Endothelial cell of umbilical vein (primary cell): ENCODE measurements at regions not wholly inside any gene's neighbourhood (a gene's known extent, or its start where the extent isn't known, plus 50 kb on each side); places are given as distances from the start of the nearest gene placed in this dataset.

Experiments
- BruUV-seq: library from RNA; stranded (reverse); fragments of 400-500 nt; replicated peaks from 2 replicates; lab custom pipeline; 2021; lab: Mats Ljungman, UMichigan
- CTCF ChIA-PET: fragments of 300-600, 350-600 bp; sonication (Branson Sonifier 250); formaldehyde crosslinking; loops from one replicate; lab custom pipeline; 2021; ENCODE audit warnings: antibody characterized with exemption, inconsistent platforms; lab: Charles Lee
- POLR2A ChIA-PET: fragments of 300-600, 350-600 bp; sonication (Branson Sonifier 250); formaldehyde crosslinking; loops from one replicate; lab custom pipeline; 2021; ENCODE audit warnings: antibody characterized with exemption, inconsistent platforms; lab: Charles Lee
- DNase-seq: peaks from one replicate; pipeline ENCODE4 v3.0.0-alpha.2; 2011; ENCODE audit warnings: low read depth, low spot score
- FAIRE-seq: peaks from 2 replicates; lab custom pipeline; 2011; peaks lifted over from hg19 to GRCh38; lab: Jason Lieb, UNC
- H2AFZ ChIP-seq: 2 replicates; pipeline ENCODE4 v1.6.0; 2012; ENCODE audit warnings: low read depth, low read length, control low read depth, inconsistent platforms
- H3K27ac ChIP-seq: 2 replicates; pipeline ENCODE4 v1.5.1; 2011; ENCODE audit warnings: low read depth, mild to moderate bottlenecking, control low read depth, low read length, moderate library complexity; ENCODE audit not compliant: insufficient read depth
- H3K27me3 ChIP-seq, 2 experiments: 2 replicates each; pipeline versions ENCODE4 v1.6.0 to v1.6.1; 2011; ENCODE audit warnings: low read length in 2 of 2, mixed read lengths in 1 of 2; ENCODE audit not compliant: control insufficient read depth in 2 of 2, insufficient read depth in 2 of 2
- H3K36me3 ChIP-seq, 2 experiments: 2 replicates in 1 of 2; 3 replicates in 1 of 2; pipeline ENCODE4 v1.5.1; 2011; ENCODE audit warnings: low read length in 2 of 2, mild to moderate bottlenecking in 1 of 2, moderate library complexity in 1 of 2; ENCODE audit not compliant: control insufficient read depth in 2 of 2, insufficient read depth in 2 of 2; ENCODE audit errors: extremely low read depth in 1 of 2
- H3K4me1 ChIP-seq: 3 replicates; pipeline ENCODE4 v1.5.1; 2011; ENCODE audit warnings: mild to moderate bottlenecking, low read length; ENCODE audit not compliant: control insufficient read depth, insufficient read depth; ENCODE audit errors: extremely low read depth
- H3K4me2 ChIP-seq: 2 replicates; pipeline ENCODE4 v1.6.1; 2011; ENCODE audit warnings: low read length, control low read depth, mixed read lengths; ENCODE audit not compliant: insufficient read depth
- H3K4me3 ChIP-seq, 3 experiments: fragments of 200-600 bp in 1 of 3; sonication (generic), shearing (Covaris generic) in 1 of 3; replicated peaks in 1 of 3; 2 replicates each; pipeline ENCODE4 v1.5.1; 2011 to 2016; ENCODE audit warnings: control low read depth in 3 of 3, low read length in 3 of 3, mild to moderate bottlenecking in 2 of 3, inconsistent platforms in 1 of 3, low read depth in 1 of 3, moderate library complexity in 1 of 3; ENCODE audit not compliant: insufficient read depth in 1 of 3
- H3K79me2 ChIP-seq: 2 replicates; pipeline ENCODE4 v1.6.0; 2012; ENCODE audit warnings: low read length, inconsistent platforms; ENCODE audit not compliant: control insufficient read depth, insufficient read depth
- H3K9ac ChIP-seq: replicated peaks from 2 replicates; pipeline ENCODE3; 2011; ENCODE audit warnings: low read length, control low read depth; ENCODE audit not compliant: insufficient read depth; ENCODE audit errors: extremely low read depth
- H3K9me1 ChIP-seq: replicated peaks from 3 replicates; pipeline ENCODE4 v1.6.0; 2011; ENCODE audit warnings: mild to moderate bottlenecking, low read length; ENCODE audit not compliant: control insufficient read depth, insufficient read depth; ENCODE audit errors: extremely low read depth
- H3K9me3 ChIP-seq: replicated peaks from 2 replicates; pipeline ENCODE4 v1.5.1; 2012; ENCODE audit warnings: low read length, inconsistent platforms; ENCODE audit not compliant: control insufficient read depth, insufficient read depth
- H4K20me1 ChIP-seq: replicated peaks from 2 replicates; pipeline ENCODE3; 2011; ENCODE audit warnings: mild to moderate bottlenecking, low read length; ENCODE audit not compliant: control insufficient read depth, insufficient read depth; ENCODE audit errors: extremely low read depth
- EZH2 ChIP-seq: IDR thresholded peaks from 2 replicates; pipeline ENCODE4 v1.6.1; 2012; ENCODE audit warnings: borderline replicate concordance, low read depth, mild to moderate bottlenecking, moderate library complexity, low read length, inconsistent platforms; ENCODE audit not compliant: severe bottlenecking
- FOS ChIP-seq: IDR thresholded peaks from 2 replicates; pipeline ENCODE4 v1.6.1; 2011; ENCODE audit warnings: mild to moderate bottlenecking, low read length, moderate library complexity, borderline replicate concordance; ENCODE audit not compliant: insufficient read depth
- GATA2 ChIP-seq: IDR thresholded peaks from 2 replicates; pipeline ENCODE4 v1.7.0; 2011; ENCODE audit warnings: low read depth, mild to moderate bottlenecking, moderate library complexity, mixed read lengths, low read length; ENCODE audit not compliant: insufficient read length, insufficient read depth
- JUN ChIP-seq: IDR thresholded peaks from 2 replicates; pipeline ENCODE4 v1.6.1; 2011; ENCODE audit warnings: borderline replicate concordance, low read depth; ENCODE audit not compliant: insufficient read length, insufficient read depth
- MAX ChIP-seq: IDR thresholded peaks from 2 replicates; pipeline ENCODE4 v1.6.1; 2011; ENCODE audit not compliant: insufficient read depth, insufficient read length
- MYC ChIP-seq: IDR thresholded peaks from one replicate; pipeline ENCODE4 v1.6.1; 2011; ENCODE audit warnings: mild to moderate bottlenecking, low read depth, low read length
- POLR2A ChIP-seq: IDR thresholded peaks from 2 replicates; pipeline ENCODE4 v1.6.1; 2012; ENCODE audit warnings: low read depth, mild to moderate bottlenecking, control low read depth, low read length
- POLR2AphosphoS5 ChIP-seq: IDR thresholded peaks from 2 replicates; pipeline ENCODE4 v1.6.1; 2012; ENCODE audit warnings: low read depth, mild to moderate bottlenecking, control low read depth, low read length, moderate library complexity; ENCODE audit not compliant: insufficient read depth
- dilution Hi-C: fragments of 300-500 bp; cut with MboI; formaldehyde crosslinking; loops from one replicate; pipeline ENCODE4 v1.15.0; 2019; ENCODE audit warnings: low sequenced_read_pairs; ENCODE audit not compliant: extremely low pct_ligation_motif_present
- intact Hi-C: fragments of 100-400 bp; cut with micrococcal nuclease; formaldehyde crosslinking; loops from one replicate; pipeline ENCODE4 v1.10.0; 2022

- dilution Hi-C loops, result no loop called here
- CTCF ChIA-PET, result no interaction called here
- Histone ChIP-seq H2AFZ (no peak overlapping the region), H3K79me2 (no peaks in the 10 kb centered on the region), H3K4me2 (no peak overlapping the region), H3K4me3 (no peak overlapping the region), H3K9me1 (no peaks in the 10 kb centered on the region), H3K4me1 (no peaks in the 10 kb centered on the region), H4K20me1 (no peaks in the 10 kb centered on the region), H3K27ac (no peak overlapping the region), H3K36me3 (no peaks in the 10 kb centered on the region), H3K9me3 (no peaks in the 10 kb centered on the region), H3K9ac (no peak overlapping the region), H3K27me3 (no peaks in the 10 kb centered on the region)
- no peak for TF ChIP-seq POLR2AphosphoS5
- TF ChIP-seq FOS, result no peak
- no peak for DNase-seq
- intact Hi-C loops, result no loop called here
- BruUV-seq, result no TSS peak
- no peak for FAIRE-seq
- POLR2A ChIA-PET, result no interaction called here
These were observed 313.2 kb downstream of the HIVEP2 start for GRCh38 chr6:142631517-142632385.

- Histone ChIP-seq H3K36me3 (no peaks in the 10 kb centered on the region), H3K9me3 (no peaks in the 10 kb centered on the region), H3K4me1 (no peaks in the 10 kb centered on the region), H3K4me2 (no peak overlapping the region), H4K20me1 (no peaks in the 10 kb centered on the region), H3K27ac (no peak overlapping the region), H2AFZ (no peak overlapping the region), H3K4me3 (no peak overlapping the region), H3K27me3 (no peaks in the 10 kb centered on the region), H3K9me1 (no peaks in the 10 kb centered on the region), H3K79me2 (no peaks in the 10 kb centered on the region), H3K9ac (no peak overlapping the region)
- BruUV-seq, result no TSS peak
- TF ChIP-seq MAX, result no peak
- TF ChIP-seq JUN, result no peak
- TF ChIP-seq POLR2A, result no peak
- TF ChIP-seq GATA2, result no peak
- no peak for TF ChIP-seq EZH2
- TF ChIP-seq MYC, result no peak
- dilution Hi-C loops, result no loop called here
- POLR2A ChIA-PET, result no interaction called here
- CTCF ChIA-PET, result interaction anchor here (1.1 kb wide), 1 partner anchor 17 kb away, joined by 3 read pairs; no protein-coding TSS in a partner anchor
- intact Hi-C loops, result no loop called here
- no peak for FAIRE-seq
- DNase-seq, result no peak
These were observed 311.7 kb downstream of the HIVEP2 start for GRCh38 chr6:142633317-142633716.
